ENCODE measurements at regions not wholly inside any gene's neighbourhood (a gene's known extent, or its start where the extent isn't known, plus 50 kb on each side); places are given as distances from the start of the nearest gene placed in this dataset.

- no peak for TF ChIP-seq CTCF (IDR thresholded peaks at IDR 0.05)
- WGBS, 2 donors = 66 to 77% methylated on average over 5 of the region's 5 CpGs
- intact Hi-C loops (cut with DNase I) = no loop called here
- ATAC-seq (no peak), FAIRE-seq (no peak), DNase-seq (no peak)
- no peaks in the 10 kb centered on the region for H3K4me1 ChIP-seq
- H3K4me3 ChIP-seq = no peak overlapping the region
- H3K27ac ChIP-seq = no peak overlapping the region
- no peaks in the 10 kb centered on the region for H3K27me3 ChIP-seq
- no peaks in the 10 kb centered on the region for H3K9me3 ChIP-seq
- no peaks in the 10 kb centered on the region for H3K36me3 ChIP-seq
Measured at GRCh38 chr7:45390731-45391130, 183.4 kb upstream of the ADCY1 start.

- FAIRE-seq = no peak
- no peak overlapping the region for H3K4me3 ChIP-seq
- no peaks in the 10 kb centered on the region for H3K27me3 ChIP-seq
- DNase-seq = no peak
- H3K36me3 ChIP-seq = no peaks in the 10 kb centered on the region
- WGBS, 2 donors = 69 to 79% methylated on average over 38 of the region's 38 CpGs
- TF ChIP-seq CTCF (IDR thresholded peaks at IDR 0.05) = no peak
- no peaks in the 10 kb centered on the region for H3K9me3 ChIP-seq
- intact Hi-C loops (cut with DNase I) = no loop called here
- no peaks in the 10 kb centered on the region for H3K4me1 ChIP-seq
- H3K27ac ChIP-seq = no peak overlapping the region
- ATAC-seq = no peak
Measured at GRCh38 chr7:45391618-45392451, 182.3 kb upstream of the ADCY1 start.

GRCh38 chr7:45394117-45394708, 180.0 kb upstream of the ADCY1 start:
- 48 to 57% methylated on average over 4 of the region's 4 CpGs for WGBS, 2 donors
- Histone ChIP-seq H3K9me3 (no peaks in the 10 kb centered on the region), H3K27me3 (no peaks in the 10 kb centered on the region), H3K4me1 (no peaks in the 10 kb centered on the region), H3K36me3 (no peaks in the 10 kb centered on the region), H3K27ac (no peak overlapping the region), H3K4me3 (no peak overlapping the region)
- no peak for TF ChIP-seq CTCF (IDR thresholded peaks at IDR 0.05)
- ATAC-seq (no peak), FAIRE-seq (no peak), DNase-seq (no peak)
- intact Hi-C loops (cut with DNase I) = no loop called here

GRCh38 chr7:45399069-45399468, 175.1 kb upstream of the ADCY1 start:
- WGBS, 2 donors = 75 to 85% methylated on average over 12 to 15 of the region's 15 CpGs

More at GRCh38 chr7:45399069-45399468, 175.1 kb upstream of the ADCY1 start:
- intact Hi-C loops (cut with DNase I) = no loop called here
- no peak for FAIRE-seq
- no peak overlapping the region for H3K27ac ChIP-seq
- H3K4me3 ChIP-seq = no peak overlapping the region
- H3K9me3 ChIP-seq = no peaks in the 10 kb centered on the region
- H3K36me3 ChIP-seq = no peaks in the 10 kb centered on the region
- no peak for DNase-seq
- TF ChIP-seq CTCF (IDR thresholded peaks at IDR 0.05) = no peak
- H3K4me1 ChIP-seq = no peaks in the 10 kb centered on the region
- no peaks in the 10 kb centered on the region for H3K27me3 ChIP-seq
- ATAC-seq = no peak
